ENCODE measurements at regions not wholly inside any gene's neighbourhood (a gene's known extent, or its start where the extent isn't known, plus 50 kb on each side); places are given as distances from the start of the nearest gene placed in this dataset.

GRCh38 chr6:11357285-11357684 lies 124.8 kb upstream of the NEDD9 start:
- H3K27ac ChIP-seq, result peak overlapping the region; percentile 52
- no peak for TF ChIP-seq CTCF (conservative IDR thresholded peaks at IDR 0.05)

- no peak for TF ChIP-seq CTCF (conservative IDR thresholded peaks at IDR 0.05)
- H3K27ac ChIP-seq, result peak overlapping the region; percentile 52
These were observed 124.1 kb upstream of the NEDD9 start for GRCh38 chr6:11356404-11357155.

- no peak overlapping the region for H3K27ac ChIP-seq
- TF ChIP-seq CTCF (conservative IDR thresholded peaks at IDR 0.05), result no peak
These were observed 121.5 kb upstream of the NEDD9 start for GRCh38 chr6:11353921-11354389.

- TF ChIP-seq CTCF (conservative IDR thresholded peaks at IDR 0.05), result no peak
- no peak overlapping the region for H3K27ac ChIP-seq
These were observed 117.8 kb upstream of the NEDD9 start for GRCh38 chr6:11350294-11350693.

- no peak overlapping the region for H3K27ac ChIP-seq
- TF ChIP-seq CTCF (conservative IDR thresholded peaks at IDR 0.05), result no peak
These were observed 117.4 kb upstream of the NEDD9 start for GRCh38 chr6:11349880-11350279.

- TF ChIP-seq CTCF (conservative IDR thresholded peaks at IDR 0.05), result no peak
- H3K27ac ChIP-seq, result no peak overlapping the region
These were observed 114.0 kb upstream of the NEDD9 start for GRCh38 chr6:11346516-11346915.

- no peak overlapping the region for H3K27ac ChIP-seq
- TF ChIP-seq CTCF (conservative IDR thresholded peaks at IDR 0.05), result no peak
These were observed 113.1 kb upstream of the NEDD9 start for GRCh38 chr6:11345536-11345935.

Measured in VCaP (cell line).